GM18505 (cell line): ENCODE measurements at regions not wholly inside any gene's neighbourhood (a gene's known extent, or its start where the extent isn't known, plus 50 kb on each side); places are given as distances from the start of the nearest gene placed in this dataset.

Source experiments
- ATAC-seq: cut with Tn5 transposase; IDR thresholded peaks from one replicate; pipeline ENCODE4 v1.9.1; 2021; ENCODE audit not compliant: unreplicated experiment
- POLR2A ChIP-seq: IDR thresholded peaks from 4 replicates; pipeline ENCODE4 v1.6.1; 2011; ENCODE audit warnings: borderline replicate concordance; ENCODE audit not compliant: insufficient read depth, insufficient read length; ENCODE audit errors: extremely low read depth

GRCh38 chr7:46360296-46360695 is 439.2 kb upstream of the IGFBP3 start:
- no peak for TF ChIP-seq POLR2A
- no peak for ATAC-seq

GRCh38 chr7:46357851-46358250 is 436.8 kb upstream of the IGFBP3 start:
- ATAC-seq = no peak
- TF ChIP-seq POLR2A = no peak

GRCh38 chr7:46357290-46357689 is 436.2 kb upstream of the IGFBP3 start:
- no peak for TF ChIP-seq POLR2A
- ATAC-seq = no peak

- no peak for TF ChIP-seq POLR2A
- no peak for ATAC-seq
Observed at GRCh38 chr7:46356371-46356770, 435.3 kb upstream of the IGFBP3 start.

DNA sequence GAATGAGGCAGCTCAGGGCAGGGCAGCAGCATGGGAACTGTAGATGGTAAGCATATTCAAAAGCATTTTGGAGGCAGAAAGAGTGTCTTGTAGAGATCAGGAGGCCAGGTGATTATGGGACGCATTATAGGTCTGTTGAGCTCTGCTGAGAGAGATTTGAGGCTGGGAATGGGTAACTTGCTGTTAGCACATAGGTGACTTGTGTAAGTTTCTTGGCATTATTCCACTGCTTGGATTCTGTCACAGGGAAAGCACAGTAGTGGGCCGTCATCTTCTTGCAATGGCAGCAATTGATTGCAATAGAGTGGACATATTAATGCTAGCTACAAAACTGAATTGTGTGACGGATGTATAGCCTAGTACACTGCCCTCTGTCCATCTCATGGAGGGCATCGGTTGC is 434.3 kb upstream of the IGFBP3 start:
- no peak for ATAC-seq
- no peak for TF ChIP-seq POLR2A

- no peak for ATAC-seq
- no peak for TF ChIP-seq POLR2A
Observed at GRCh38 chr7:46352004-46352954, 431.2 kb upstream of the IGFBP3 start.

DNA sequence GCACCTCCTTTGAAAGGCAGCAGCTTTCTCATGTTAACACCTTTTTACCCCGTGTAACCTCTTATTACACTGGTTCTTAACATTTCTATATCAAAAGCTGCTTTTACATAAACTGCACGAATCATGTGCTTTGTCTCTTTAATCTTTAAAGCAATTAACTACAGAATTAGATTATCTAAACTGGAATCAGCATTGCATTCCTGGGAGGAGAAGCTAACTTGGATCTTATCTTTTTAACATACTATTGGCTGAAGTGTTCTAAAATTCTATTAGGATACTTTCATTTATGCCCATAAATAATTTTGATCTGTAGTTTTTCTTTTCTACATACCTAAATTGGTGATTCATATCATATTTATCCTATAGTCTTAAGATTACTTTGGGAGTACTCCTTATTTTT is 428.4 kb upstream of the IGFBP3 start:
- no peak for TF ChIP-seq POLR2A

GRCh38 chr7:46344533-46344932 is 423.5 kb upstream of the IGFBP3 start:
- TF ChIP-seq POLR2A = no peak
- no peak for ATAC-seq

More for the DNA sequence above, 428.4 kb upstream of the IGFBP3 start:
- ATAC-seq = no peak

DNA sequence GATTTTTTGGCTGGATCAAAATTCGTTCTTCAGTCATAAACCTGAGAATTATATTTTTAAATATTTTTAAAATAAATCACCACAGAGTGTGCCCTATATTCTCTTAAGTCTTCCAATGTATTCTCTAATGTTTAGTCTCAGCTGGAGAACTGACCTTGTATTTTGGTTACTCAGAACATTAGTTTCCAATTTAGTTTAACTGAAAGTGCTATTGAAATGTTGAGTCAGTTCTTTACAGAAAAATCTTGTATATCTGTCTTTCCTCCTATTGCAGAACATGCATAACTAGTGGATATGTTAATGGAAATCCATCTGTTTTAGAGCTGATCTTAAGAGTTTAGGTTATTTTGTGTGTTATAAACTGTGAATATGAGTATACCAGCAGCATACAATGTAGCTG is 422.7 kb upstream of the IGFBP3 start:
- TF ChIP-seq POLR2A = no peak
- ATAC-seq = no peak

- ATAC-seq = no peak
- TF ChIP-seq POLR2A = no peak
Observed at GRCh38 chr7:46322937-46323336, 401.9 kb upstream of the IGFBP3 start.

- ATAC-seq = no peak
- TF ChIP-seq POLR2A = no peak
Observed at GRCh38 chr7:46321556-46322205, 400.6 kb upstream of the IGFBP3 start.

GRCh38 chr7:46320956-46321355 is 399.9 kb upstream of the IGFBP3 start:
- no peak for TF ChIP-seq POLR2A
- no peak for ATAC-seq

DNA sequence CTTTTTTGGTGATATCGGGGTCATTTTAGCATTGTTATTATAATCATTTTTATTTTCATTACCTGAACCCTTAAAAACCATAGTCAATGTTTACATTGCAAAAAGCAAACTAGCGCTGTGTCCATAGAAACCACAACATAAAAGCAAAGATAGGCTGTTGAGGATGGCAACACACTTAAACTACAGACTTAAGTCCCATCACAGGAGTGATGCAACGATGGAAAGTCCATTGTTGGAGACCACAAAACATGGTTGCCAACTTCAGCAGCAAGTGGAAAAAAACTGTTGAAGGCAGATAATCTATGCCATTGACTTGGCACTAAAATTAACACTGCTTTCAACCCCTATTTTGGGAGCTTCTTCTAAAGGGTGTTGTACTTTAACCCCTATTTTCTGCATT is 398.8 kb upstream of the IGFBP3 start:
- ATAC-seq = no peak
- TF ChIP-seq POLR2A = no peak

- no peak for ATAC-seq
- no peak for TF ChIP-seq POLR2A
Observed at GRCh38 chr7:46318276-46318675, 397.2 kb upstream of the IGFBP3 start.
